Activated gamma-delta T cell (primary cell): ENCODE measurements at regions not wholly inside any gene's neighbourhood (a gene's known extent, or its start where the extent isn't known, plus 50 kb on each side); places are given as distances from the start of the nearest gene placed in this dataset.

Experiments
- DNase-seq: peaks from one replicate; lab custom pipeline; 2025; lab: John Stamatoyannopoulos, UW

- no peak for DNase-seq
Observed at GRCh38 chr1:194537521-194537920, 1351.1 kb upstream of the B3GALT2 start.

DNA sequence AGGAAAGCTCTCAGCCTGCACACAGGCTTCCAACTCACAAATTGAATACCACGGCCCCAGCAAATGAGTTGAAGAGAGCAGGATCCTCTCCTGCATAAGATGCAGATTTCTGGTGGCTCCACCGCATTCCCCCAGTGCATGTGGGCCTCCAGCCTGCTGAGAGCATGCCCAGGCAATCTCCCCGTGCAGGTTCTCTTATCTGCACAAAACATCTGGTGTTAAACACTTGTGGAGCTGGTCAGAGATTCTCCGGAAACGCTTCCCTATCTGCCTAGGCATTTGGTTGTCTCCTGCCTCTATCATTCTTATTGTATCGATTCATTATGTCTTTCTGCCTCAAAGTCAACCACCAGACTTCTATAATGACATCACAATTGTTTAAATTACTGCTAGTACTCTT lies 1349.0 kb upstream of the B3GALT2 start:
- no peak for DNase-seq

- DNase-seq, result no peak
Observed at GRCh38 chr1:194534784-194535183, 1348.4 kb upstream of the B3GALT2 start.

GRCh38 chr1:194533641-194534040 lies 1347.2 kb upstream of the B3GALT2 start:
- no peak for DNase-seq

GRCh38 chr1:194517567-194517966 lies 1331.2 kb upstream of the B3GALT2 start:
- no peak for DNase-seq

DNA sequence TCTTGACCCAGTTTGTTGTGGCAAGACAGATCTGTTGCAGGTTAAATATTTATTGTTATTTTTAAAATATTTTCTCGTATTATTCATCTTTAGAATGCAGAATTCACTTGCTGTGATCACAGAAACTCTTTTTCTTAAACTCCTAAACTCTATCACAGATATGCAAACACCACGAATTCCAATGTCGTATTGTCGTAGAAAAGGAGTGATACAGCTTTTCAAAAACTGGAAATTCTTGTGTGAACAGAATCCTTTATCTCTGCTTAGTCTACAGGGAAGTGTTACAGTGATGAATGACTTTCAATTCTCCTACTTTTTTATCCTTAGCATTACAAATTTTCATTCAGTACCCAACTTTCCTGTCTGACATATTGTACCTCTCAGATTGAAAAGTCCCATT lies 1329.5 kb upstream of the B3GALT2 start:
- no peak for DNase-seq

- DNase-seq, result no peak
Observed at GRCh38 chr1:194512957-194513356, 1326.5 kb upstream of the B3GALT2 start.

DNA sequence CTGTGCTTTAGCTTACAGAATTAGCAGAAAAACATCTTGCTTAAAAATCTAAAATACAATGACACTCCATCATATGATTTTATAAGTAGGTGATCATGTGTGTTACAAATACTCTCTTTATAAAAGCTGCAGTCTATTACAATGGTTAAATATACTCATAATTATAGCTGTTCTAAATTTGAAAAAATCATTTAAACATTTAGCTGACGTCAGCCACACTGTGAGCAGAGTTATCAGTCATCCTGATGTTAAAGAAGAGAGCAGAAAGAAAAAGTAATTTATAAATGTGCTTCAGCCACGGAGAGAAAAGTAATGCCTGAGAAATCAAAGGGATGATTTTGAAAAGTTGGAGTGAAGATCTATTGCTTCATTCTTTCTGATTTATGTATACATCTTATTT lies 1325.9 kb upstream of the B3GALT2 start:
- DNase-seq, result no peak

- no peak for DNase-seq
Observed at GRCh38 chr1:194503209-194503608, 1316.8 kb upstream of the B3GALT2 start.

DNA sequence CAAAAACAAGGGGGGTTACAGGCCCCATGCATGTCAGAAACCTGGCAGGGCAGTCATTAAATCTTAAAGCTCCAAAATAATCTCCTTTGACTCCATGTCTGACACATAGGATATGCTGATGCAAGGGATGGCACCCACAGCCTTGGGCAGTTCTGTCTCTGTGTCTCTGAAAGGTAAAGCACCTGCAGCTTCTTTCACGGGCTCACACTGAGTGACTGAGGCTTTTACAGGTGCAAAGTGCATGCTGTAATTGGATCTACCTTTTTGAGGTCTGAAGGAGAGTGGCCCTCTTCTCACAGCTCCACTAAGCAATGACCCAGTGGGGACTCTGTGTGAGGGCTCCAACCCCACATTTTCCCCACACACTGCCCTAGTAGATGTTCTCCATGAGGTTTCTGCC lies 1309.0 kb upstream of the B3GALT2 start:
- DNase-seq, result no peak

DNA sequence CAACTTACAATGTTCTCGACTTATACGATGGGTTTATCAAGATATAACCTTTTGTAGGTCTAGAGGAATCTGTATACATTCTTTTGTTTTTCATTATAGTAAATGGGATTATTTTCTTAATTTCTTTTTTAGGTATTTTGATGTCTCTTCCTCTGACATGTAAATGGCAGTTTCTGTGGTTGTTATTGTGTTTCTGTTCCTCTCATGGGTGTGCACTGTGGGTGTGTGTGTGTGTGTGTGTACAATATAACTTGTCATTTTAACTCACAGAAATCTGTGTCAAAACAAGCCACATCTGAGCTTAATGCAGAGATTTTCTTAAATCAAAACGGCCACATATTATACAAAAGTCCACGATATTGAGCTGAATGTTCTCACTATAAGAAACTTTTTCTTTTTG lies 1300.8 kb upstream of the B3GALT2 start:
- DNase-seq, result no peak

GRCh38 chr1:194485432-194485831 lies 1299.0 kb upstream of the B3GALT2 start:
- DNase-seq, result no peak

GRCh38 chr1:194478731-194479130 lies 1292.3 kb upstream of the B3GALT2 start:
- no peak for DNase-seq

DNA sequence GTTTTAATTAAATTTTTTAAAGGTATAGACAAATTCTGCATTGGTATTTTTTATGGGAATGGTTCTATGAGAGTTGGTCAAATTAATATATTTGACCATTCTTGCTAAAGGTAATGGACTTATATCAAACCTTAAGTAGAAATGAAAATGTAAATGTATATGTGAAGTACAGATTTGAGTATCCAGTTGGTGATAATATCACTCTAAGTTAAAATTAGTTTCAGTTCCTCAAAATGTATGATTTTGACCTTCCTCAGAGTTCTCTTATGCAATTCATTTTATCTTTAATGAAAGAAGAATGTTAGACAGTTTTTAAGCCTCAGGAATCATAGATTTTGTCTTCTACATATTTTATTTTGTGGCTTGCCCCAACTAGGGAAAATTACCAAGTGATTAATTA lies 1291.5 kb upstream of the B3GALT2 start:
- DNase-seq, result no peak

DNA sequence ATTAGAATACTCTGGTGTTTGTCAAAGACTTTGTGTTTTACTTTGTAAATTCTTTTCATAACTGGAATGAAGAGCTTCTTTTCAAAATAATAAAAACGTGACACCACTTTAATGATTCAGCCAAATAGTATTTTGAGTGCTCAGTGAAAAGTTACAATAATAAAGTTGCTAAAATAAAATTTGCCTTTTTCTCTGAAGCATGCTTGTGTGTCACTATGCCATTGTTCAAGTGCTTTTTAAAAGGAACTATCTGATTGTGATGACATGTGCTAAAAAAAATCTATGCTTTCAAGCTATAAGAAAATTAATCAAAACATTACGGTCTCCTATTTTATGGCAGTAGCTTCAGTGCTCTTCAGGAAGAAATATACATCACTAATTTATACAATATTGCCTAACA lies 1290.5 kb upstream of the B3GALT2 start:
- DNase-seq, result no peak

- no peak for DNase-seq
Observed at GRCh38 chr1:194476351-194476750, 1289.9 kb upstream of the B3GALT2 start.

- no peak for DNase-seq
Observed at GRCh38 chr1:194474701-194475100, 1288.3 kb upstream of the B3GALT2 start.

DNA sequence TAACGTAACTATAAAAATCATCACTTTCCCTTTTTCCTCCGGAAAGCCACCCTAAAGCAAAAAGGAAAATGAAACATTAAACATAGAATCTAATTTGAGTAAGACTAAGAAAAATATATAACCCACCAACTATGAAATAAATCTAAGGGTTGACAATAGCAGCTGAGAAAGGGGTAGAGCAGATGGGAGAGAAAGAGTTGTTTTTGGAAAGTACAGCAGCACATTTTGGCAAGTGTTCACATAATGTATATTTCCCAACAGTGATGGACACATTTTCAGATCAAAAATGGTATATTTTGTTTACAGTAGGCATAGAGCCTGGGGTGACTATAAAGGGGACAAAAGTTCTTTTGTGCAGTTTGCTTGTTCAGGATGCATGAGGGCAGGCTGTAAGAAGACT lies 1287.4 kb upstream of the B3GALT2 start:
- DNase-seq, result no peak

- no peak for DNase-seq
Observed at GRCh38 chr1:194469282-194469681, 1282.9 kb upstream of the B3GALT2 start.

DNA sequence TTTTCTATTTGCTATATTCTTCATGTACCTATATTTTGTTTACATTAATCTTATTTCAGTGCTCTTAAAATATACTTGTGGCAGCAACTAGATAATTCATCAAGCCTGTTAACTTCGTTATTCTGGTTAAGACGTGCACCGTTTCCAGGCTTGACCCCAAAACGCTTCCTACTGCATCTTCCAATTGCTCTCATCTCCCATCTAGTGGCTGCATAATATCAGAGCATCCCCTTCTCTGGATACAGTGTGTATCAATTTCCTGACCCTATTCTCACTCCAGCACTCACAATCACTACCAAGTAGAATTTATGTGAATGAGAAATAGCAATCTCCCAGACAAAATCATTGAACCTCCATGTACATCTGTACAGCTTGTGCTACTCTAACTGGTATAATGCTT lies 1280.3 kb upstream of the B3GALT2 start:
- DNase-seq, result no peak

DNA sequence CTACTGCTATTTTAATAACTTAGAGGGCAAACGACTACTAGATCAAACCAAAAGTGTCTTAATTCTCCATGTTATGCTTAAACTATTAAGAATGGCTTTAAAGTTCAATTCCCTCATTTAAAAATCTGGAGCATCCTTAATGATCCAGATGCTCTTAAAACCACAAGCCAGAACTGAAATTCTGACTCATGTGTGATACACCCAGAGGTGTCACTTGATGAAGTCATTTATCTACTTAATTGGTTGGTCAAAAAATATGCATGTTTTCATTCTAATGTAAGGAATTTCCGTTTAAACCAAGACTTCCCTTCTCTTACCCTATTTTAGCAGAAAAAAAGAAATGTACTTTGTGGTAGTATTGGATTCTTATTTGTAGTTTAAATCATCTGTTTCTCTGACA lies 1261.2 kb upstream of the B3GALT2 start:
- no peak for DNase-seq

GRCh38 chr1:194445244-194445643 lies 1258.8 kb upstream of the B3GALT2 start:
- no peak for DNase-seq

DNA sequence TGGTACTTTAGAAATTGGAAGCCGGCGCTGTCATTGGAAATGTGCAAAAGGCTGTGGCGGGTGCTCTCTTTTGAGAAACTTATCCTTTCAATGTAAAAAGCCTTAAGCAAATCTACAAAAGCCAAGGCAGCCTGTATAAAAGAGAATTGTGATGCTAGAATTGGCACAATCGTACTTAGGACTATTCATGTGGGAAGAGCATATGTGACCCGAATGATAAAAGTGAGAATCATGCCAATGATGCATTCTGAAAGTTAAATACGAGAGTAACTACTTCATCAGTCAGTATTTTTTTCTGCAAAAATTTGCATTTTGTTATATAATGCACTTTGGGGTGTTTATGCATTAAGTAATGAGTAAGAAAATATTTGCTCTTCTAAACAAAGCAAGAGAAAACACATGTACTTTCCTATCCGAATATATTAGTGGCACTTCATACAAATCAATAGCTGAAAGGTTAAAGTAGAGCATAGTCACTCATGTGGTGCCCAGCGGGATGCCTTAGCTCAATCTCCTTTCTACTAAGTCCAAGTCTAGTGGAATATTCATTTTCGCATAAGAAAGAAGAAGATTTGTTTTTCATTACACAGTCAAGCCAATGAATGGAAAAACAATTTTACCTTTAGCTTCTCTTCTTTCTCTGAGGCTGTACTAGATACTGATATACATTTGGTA lies 1256.6 kb upstream of the B3GALT2 start:
- no peak for DNase-seq

DNA sequence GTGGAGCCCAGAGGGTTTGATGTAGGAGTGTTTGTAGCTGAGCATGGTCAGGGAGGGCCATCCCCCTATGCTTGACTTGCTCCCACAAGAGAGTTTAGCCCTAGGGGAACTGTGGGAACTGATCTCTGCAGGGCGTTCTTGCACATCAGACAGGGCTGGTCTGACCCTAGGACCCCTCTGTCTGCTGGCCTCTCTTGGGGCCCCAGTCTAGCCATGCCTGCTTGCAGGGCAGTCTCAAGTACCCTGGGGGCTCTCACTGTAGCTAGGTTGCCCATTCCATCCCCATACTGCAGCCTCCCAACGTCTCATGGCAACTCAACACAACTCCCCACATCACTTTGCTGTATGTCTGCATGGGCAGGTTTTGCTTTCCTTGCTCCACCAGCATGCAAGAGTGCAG lies 1250.7 kb upstream of the B3GALT2 start:
- DNase-seq, result no peak

DNA sequence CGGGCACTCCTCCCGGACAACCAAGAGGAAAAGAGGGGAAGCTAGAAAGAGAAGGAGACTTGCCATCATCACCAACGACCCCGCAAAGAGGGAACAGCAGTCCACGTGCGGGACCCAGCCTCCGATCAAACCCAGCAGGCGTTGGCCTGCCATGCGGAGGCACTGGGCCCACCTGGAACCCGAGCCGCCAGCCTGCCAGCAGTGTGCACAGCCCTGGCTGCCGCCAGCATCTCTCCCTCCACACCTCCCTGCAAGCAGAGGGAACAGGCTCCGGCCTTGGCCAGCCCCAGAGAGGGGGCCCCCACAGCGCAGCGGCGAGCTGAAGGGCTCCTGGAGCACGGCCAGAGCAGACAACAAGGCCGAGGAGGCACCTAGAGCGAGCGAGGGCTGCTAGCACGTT lies 1244.7 kb upstream of the B3GALT2 start:
- DNase-seq, result no peak
